ENCODE measurements at regions not wholly inside any gene's neighbourhood (a gene's known extent, or its start where the extent isn't known, plus 50 kb on each side); places are given as distances from the start of the nearest gene placed in this dataset.

DNA sequence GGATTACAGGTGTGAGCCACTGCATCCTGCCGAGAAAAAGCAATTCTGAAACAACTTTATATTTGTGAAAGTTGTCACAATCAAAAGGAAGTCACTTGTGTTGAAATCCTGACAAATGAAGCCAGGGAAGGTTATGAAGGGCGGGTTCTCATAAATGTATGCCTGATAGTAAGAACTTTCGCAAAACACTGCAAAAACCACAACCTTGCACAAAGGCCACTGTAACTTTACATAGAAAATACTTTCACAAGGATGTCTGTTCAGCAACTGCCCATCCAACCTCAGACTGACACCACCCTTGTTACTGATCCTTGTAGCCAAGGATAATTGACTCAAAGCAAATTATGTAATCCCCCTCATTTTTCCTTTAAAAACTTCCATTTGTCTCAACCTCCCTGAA lies 90.6 kb downstream of the SLC4A3 start:
- TF ChIP-seq CTCF (IDR thresholded peaks at IDR 0.05) = no peak

GRCh38 chr2:219719521-219719920 lies 92.1 kb downstream of the SLC4A3 start:
- TF ChIP-seq CTCF (IDR thresholded peaks at IDR 0.05) = no peak

DNA sequence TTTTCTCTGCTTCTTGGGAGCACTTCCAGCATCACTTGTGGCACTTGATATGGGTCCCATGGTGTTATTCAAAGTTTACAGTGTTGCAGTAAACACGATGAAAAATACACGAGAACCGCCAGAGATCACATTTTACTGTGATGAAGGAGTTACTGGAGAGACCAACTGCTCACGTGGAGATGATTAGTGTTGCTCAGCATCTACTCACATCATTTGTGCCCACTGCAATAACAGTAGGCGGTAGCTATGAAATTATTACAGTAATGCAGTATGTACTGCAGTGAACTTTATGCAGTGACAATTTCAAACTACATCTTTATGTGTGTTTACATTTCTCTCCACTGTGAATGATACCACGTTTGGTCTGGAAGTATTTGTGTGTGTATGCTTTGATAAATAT lies 93.5 kb downstream of the SLC4A3 start:
- TF ChIP-seq CTCF (IDR thresholded peaks at IDR 0.05) = no peak

GRCh38 chr2:219722276-219722879 lies 94.9 kb downstream of the SLC4A3 start:
- TF ChIP-seq CTCF (IDR thresholded peaks at IDR 0.05) = no peak

GRCh38 chr2:219723311-219723710 lies 95.9 kb downstream of the SLC4A3 start:
- no peak for TF ChIP-seq CTCF (IDR thresholded peaks at IDR 0.05)

DNA sequence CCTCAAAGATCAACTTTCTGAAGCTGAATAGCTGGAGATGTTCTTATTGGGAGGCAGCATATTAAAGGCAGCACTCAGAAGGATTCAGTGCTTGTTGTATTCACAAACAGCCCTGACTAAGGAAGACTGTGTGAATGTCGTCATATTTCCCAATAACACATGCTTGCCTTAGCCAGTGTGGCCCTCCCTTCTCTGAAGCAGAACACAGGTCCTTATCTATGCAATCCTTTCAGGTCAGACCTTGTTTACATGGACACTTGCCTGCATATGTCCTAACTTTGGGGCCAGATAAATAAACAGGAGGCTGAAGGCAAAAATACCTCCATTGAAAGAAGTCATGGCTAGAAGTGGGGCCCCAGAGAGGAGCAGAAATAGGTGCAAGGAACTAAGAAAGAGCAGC lies 97.2 kb downstream of the SLC4A3 start:
- no peak for TF ChIP-seq CTCF (IDR thresholded peaks at IDR 0.05)

- no peak for TF ChIP-seq CTCF (IDR thresholded peaks at IDR 0.05)
Measured at GRCh38 chr2:219726916-219727315, 99.5 kb downstream of the SLC4A3 start.

Data from LNCAP (cell line).